Spinal cord (tissue), 9 donors: ENCODE measurements at regions not wholly inside any gene's neighbourhood (a gene's known extent, or its start where the extent isn't known, plus 50 kb on each side); places are given as distances from the start of the nearest gene placed in this dataset.

ENCODE experiments used
- DNase-seq, 6 donors: peaks; one replicate each; pipeline versions ENCODE4 v3.0.0 to v3.0.0-alpha.2; 2013 to 2015; ENCODE audit warnings: low spot score in 6 of 6, low read depth in 4 of 6
- H3K27ac ChIP-seq: one replicate; pipeline ENCODE4 v1.5.1; 2013; ENCODE audit warnings: low read depth, low read length, control low read depth
- H3K27me3 ChIP-seq: one replicate; pipeline ENCODE4 v1.6.1; 2013; ENCODE audit warnings: low read length; ENCODE audit not compliant: control insufficient read depth, insufficient read depth
- H3K36me3 ChIP-seq: one replicate; pipeline ENCODE4 v1.6.1; 2013; ENCODE audit warnings: low read length; ENCODE audit not compliant: control insufficient read depth, insufficient read depth
- H3K4me1 ChIP-seq: one replicate; pipeline ENCODE4 v1.6.1; 2013; ENCODE audit warnings: low read length; ENCODE audit not compliant: control insufficient read depth, insufficient read depth
- H3K4me3 ChIP-seq: one replicate; pipeline ENCODE4 v1.5.1; 2013; ENCODE audit warnings: low read depth, low read length, control low read depth
- H3K9me3 ChIP-seq: one replicate; pipeline ENCODE4 v1.6.1; 2013; ENCODE audit warnings: low read length; ENCODE audit not compliant: control insufficient read depth, insufficient read depth
- WGBS: methylation state at CpG from one replicate; pipeline ENCODE4 v1.1.5; 2013; ENCODE audit warnings: missing lambda C conversion rate; ENCODE audit not compliant: insufficient coverage; 5-methylcytosine and 5-hydroxymethylcytosine counted together
- donor health status: healthy.

- Histone ChIP-seq H3K27ac (no peak overlapping the region), H3K36me3 (no peaks in the 10 kb centered on the region), H3K27me3 (no peaks in the 10 kb centered on the region), H3K4me1 (peaks cover 8% of the 10 kb centered on the region), H3K4me3 (no peak overlapping the region), H3K9me3 (no peaks in the 10 kb centered on the region)
- WGBS, result 70% methylated on average over 4 of the region's 6 CpGs
- DNase-seq, result no peak
Observed at GRCh38 chr20:50426866-50427718, 83.1 kb upstream of the PTPN1 start.

- H3K4me1 ChIP-seq, result peaks cover 8% of the 10 kb centered on the region
- 35% methylated on average over 3 of the region's 5 CpGs for WGBS
- H3K4me3 ChIP-seq, result no peak overlapping the region
- DNase-seq, result no peak
- no peaks in the 10 kb centered on the region for H3K9me3 ChIP-seq
- H3K36me3 ChIP-seq, result no peaks in the 10 kb centered on the region
- no peaks in the 10 kb centered on the region for H3K27me3 ChIP-seq
- H3K27ac ChIP-seq, result no peak overlapping the region
Observed at GRCh38 chr20:50427719-50428083, 82.5 kb upstream of the PTPN1 start.

GRCh38 chr20:50428097-50428828, 81.9 kb upstream of the PTPN1 start:
- Histone ChIP-seq H3K9me3 (no peaks in the 10 kb centered on the region), H3K4me3 (no peak overlapping the region), H3K27ac (no peak overlapping the region), H3K27me3 (no peaks in the 10 kb centered on the region), H3K36me3 (no peaks in the 10 kb centered on the region), H3K4me1 (peaks cover 8% of the 10 kb centered on the region)
- no peak for DNase-seq
- 68% methylated on average over 2 of the region's 6 CpGs for WGBS

GRCh38 chr20:50429412-50429811, 80.8 kb upstream of the PTPN1 start:
- no peaks in the 10 kb centered on the region for H3K36me3 ChIP-seq
- H3K27me3 ChIP-seq, result no peaks in the 10 kb centered on the region
- no peak overlapping the region for H3K27ac ChIP-seq
- WGBS, result no CpG with 5 or more reads among the region's 5 CpGs
- H3K9me3 ChIP-seq, result no peaks in the 10 kb centered on the region
- H3K4me1 ChIP-seq, result peaks cover 12% of the 10 kb centered on the region
- H3K4me3 ChIP-seq, result no peak overlapping the region
- no peak for DNase-seq

- Histone ChIP-seq H3K36me3 (no peaks in the 10 kb centered on the region), H3K4me1 (peaks cover 12% of the 10 kb centered on the region), H3K9me3 (no peaks in the 10 kb centered on the region), H3K27ac (no peak overlapping the region), H3K27me3 (no peaks in the 10 kb centered on the region), H3K4me3 (no peak overlapping the region)
- WGBS, result 89% methylated on average over 7 of the region's 9 CpGs
- DNase-seq, result no peak
Observed at GRCh38 chr20:50431066-50431450, 79.1 kb upstream of the PTPN1 start.

- Histone ChIP-seq H3K9me3 (no peaks in the 10 kb centered on the region), H3K27ac (no peak overlapping the region), H3K36me3 (no peaks in the 10 kb centered on the region), H3K27me3 (no peaks in the 10 kb centered on the region), H3K4me1 (peaks cover 12% of the 10 kb centered on the region), H3K4me3 (no peak overlapping the region)
- DNase-seq, result no peak
- 78% methylated on average over 3 of the region's 4 CpGs for WGBS
Observed at GRCh38 chr20:50433001-50433761, 77.0 kb upstream of the PTPN1 start.

GRCh38 chr20:50434321-50434652, 75.9 kb upstream of the PTPN1 start:
- WGBS, result no CpG with 5 or more reads among the region's 1 CpG
- no peaks in the 10 kb centered on the region for H3K27me3 ChIP-seq
- no peak overlapping the region for H3K27ac ChIP-seq

GRCh38 chr20:50434653-50435396, 75.4 kb upstream of the PTPN1 start:
- Histone ChIP-seq H3K27ac (no peak overlapping the region), H3K4me1 (peaks cover 12% of the 10 kb centered on the region)
- 76% methylated on average over 3 of the region's 6 CpGs for WGBS

More at GRCh38 chr20:50434321-50434652, 75.9 kb upstream of the PTPN1 start:
- no peak overlapping the region for H3K4me3 ChIP-seq
- H3K4me1 ChIP-seq, result peaks cover 12% of the 10 kb centered on the region
- H3K36me3 ChIP-seq, result no peaks in the 10 kb centered on the region
- no peak for DNase-seq
- H3K9me3 ChIP-seq, result no peaks in the 10 kb centered on the region

GRCh38 chr20:50435397-50436051, 74.7 kb upstream of the PTPN1 start:
- Histone ChIP-seq H3K4me1 (peaks cover 9% of the 10 kb centered on the region), H3K27me3 (no peaks in the 10 kb centered on the region), H3K36me3 (no peaks in the 10 kb centered on the region), H3K9me3 (no peaks in the 10 kb centered on the region), H3K27ac (no peak overlapping the region), H3K4me3 (no peak overlapping the region)
- WGBS, result 83% methylated on average over 22 of the region's 22 CpGs
- DNase-seq, result no peak

More at GRCh38 chr20:50434653-50435396, 75.4 kb upstream of the PTPN1 start:
- no peaks in the 10 kb centered on the region for H3K9me3 ChIP-seq
- no peak overlapping the region for H3K4me3 ChIP-seq
- no peaks in the 10 kb centered on the region for H3K27me3 ChIP-seq
- no peak for DNase-seq
- H3K36me3 ChIP-seq, result no peaks in the 10 kb centered on the region
